MM.1S (cell line): ENCODE measurements at regions not wholly inside any gene's neighbourhood (a gene's known extent, or its start where the extent isn't known, plus 50 kb on each side); places are given as distances from the start of the nearest gene placed in this dataset.

ENCODE experiments used
- DNase-seq: peaks from one replicate; pipeline ENCODE4 v3.0.0-alpha.2; 2015
- H2AFZ ChIP-seq: fragments of 300-600 bp; sonication (generic); 2 replicates; pipeline ENCODE4 v1.6.0; 2016; ENCODE audit warnings: antibody characterized with exemption, low read length
- H3F3A ChIP-seq: fragments of 300-600 bp; sonication (generic); 2 replicates; pipeline ENCODE4 v1.6.1; 2016; ENCODE audit warnings: mild to moderate bottlenecking, antibody characterized with exemption, low read length, moderate library complexity, mixed read lengths; ENCODE audit not compliant: insufficient read depth
- H3K27ac ChIP-seq: fragments of 300-600 bp; sonication (generic); 2 replicates; pipeline ENCODE4 v1.5.1; 2016; ENCODE audit warnings: mild to moderate bottlenecking, low read length
- H3K27me3 ChIP-seq: fragments of 300-600 bp; sonication (generic); replicated peaks from 2 replicates; pipeline ENCODE4 v1.6.0; 2016; ENCODE audit warnings: low read length; ENCODE audit not compliant: insufficient read depth
- H3K36me3 ChIP-seq: fragments of 300-600 bp; sonication (generic); replicated peaks from 2 replicates; pipeline ENCODE4 v1.6.1; 2016; ENCODE audit warnings: mild to moderate bottlenecking, low read length, mixed read lengths; ENCODE audit not compliant: insufficient read depth
- H3K4me1 ChIP-seq: fragments of 300-600 bp; sonication (generic); 2 replicates; pipeline ENCODE4 v1.6.1; 2016; ENCODE audit warnings: low read length, mixed read lengths
- H3K4me2 ChIP-seq: fragments of 300-600 bp; sonication (generic); 2 replicates; pipeline ENCODE4 v1.6.0; 2016; ENCODE audit warnings: low read depth, low read length
- H3K4me3 ChIP-seq: fragments of 300-600 bp; sonication (generic); 2 replicates; pipeline ENCODE4 v1.5.1; 2016; ENCODE audit warnings: low read length, mixed read lengths
- H3K79me2 ChIP-seq: fragments of 300-600 bp; sonication (generic); 2 replicates; pipeline ENCODE4 v1.6.1; 2016; ENCODE audit warnings: mixed run types, low read length, mixed read lengths
- H3K9ac ChIP-seq: fragments of 300-600 bp; sonication (generic); 2 replicates; pipeline ENCODE4 v1.6.1; 2016; ENCODE audit warnings: low read length, mixed read lengths
- H3K9me2 ChIP-seq: fragments of 300-600 bp; sonication (generic); replicated peaks from 2 replicates; pipeline ENCODE4 v1.6.1; 2016; ENCODE audit warnings: mild to moderate bottlenecking, low read length, mixed read lengths; ENCODE audit not compliant: insufficient read depth
- H3K9me3 ChIP-seq: fragments of 300-600 bp; sonication (generic); replicated peaks from 2 replicates; pipeline ENCODE4 v1.6.1; 2016; ENCODE audit warnings: mild to moderate bottlenecking, low read length, mixed read lengths; ENCODE audit not compliant: insufficient read depth
- H4K20me1 ChIP-seq: fragments of 300-600 bp; sonication (generic); 2 replicates; pipeline ENCODE4 v1.6.1; 2016; ENCODE audit warnings: mild to moderate bottlenecking, low read length, moderate library complexity, mixed read lengths; ENCODE audit not compliant: insufficient read depth
- EZH2 ChIP-seq: fragments of 300-600 bp; sonication (generic); optimal IDR thresholded peaks from 2 replicates; pipeline ENCODE3; 2017; ENCODE audit warnings: low read depth, mild to moderate bottlenecking, antibody characterized with exemption, low read length, mixed read lengths
- EZH2phosphoT487 ChIP-seq: fragments of 300-600 bp; sonication (generic); IDR thresholded peaks from 2 replicates; pipeline ENCODE4 v1.6.1; 2018; ENCODE audit warnings: antibody characterized with exemption, low read length
- TF ChIP-seq, protein P1 (sequence below): fragments of 300-600 bp; sonication (generic); IDR thresholded peaks from 2 replicates; pipeline ENCODE4 v1.5.1; 2016; ENCODE audit warnings: antibody characterized with exemption, low read length, mixed read lengths

DNA sequence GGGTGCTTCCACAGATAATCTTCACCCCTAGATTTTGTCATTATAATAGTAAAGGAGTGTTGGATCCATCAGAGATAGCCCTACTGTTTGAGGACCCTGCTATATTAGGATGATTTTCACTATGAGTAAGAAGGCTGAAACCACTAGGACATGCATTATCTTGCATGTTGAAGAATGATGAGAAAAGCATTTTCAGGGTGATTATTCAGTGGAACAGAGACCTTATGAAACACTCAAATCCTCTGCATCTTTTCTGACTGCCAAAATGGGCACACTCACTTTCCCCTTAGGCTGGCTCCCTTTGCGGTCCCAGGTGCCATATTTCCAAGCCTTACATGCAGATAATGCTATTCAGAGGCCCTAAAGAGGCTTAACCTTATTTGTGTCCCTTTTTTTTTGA lies 296.9 kb downstream of the RND3 start:
- H3K4me3 ChIP-seq: no peak overlapping the region
- no peak overlapping the region for H2AFZ ChIP-seq
- no peaks in the 10 kb centered on the region for H3F3A ChIP-seq
- no peaks in the 10 kb centered on the region for H3K9me2 ChIP-seq
- H4K20me1 ChIP-seq: no peaks in the 10 kb centered on the region
- H3K27ac ChIP-seq: no peak overlapping the region
- DNase-seq: no peak
- 0 out of 2 replicates have a peak, but pooled peaks cover 5% of the 10 kb centered on the region for H3K4me1 ChIP-seq
- no peak overlapping the region for H3K9ac ChIP-seq
- no peaks in the 10 kb centered on the region for H3K79me2 ChIP-seq
- H3K4me2 ChIP-seq: no peak overlapping the region
- no peaks in the 10 kb centered on the region for H3K36me3 ChIP-seq
- TF ChIP-seq EZH2phosphoT487 (no peak), EZH2 (no peak)
- TF ChIP-seq, protein P1, sequence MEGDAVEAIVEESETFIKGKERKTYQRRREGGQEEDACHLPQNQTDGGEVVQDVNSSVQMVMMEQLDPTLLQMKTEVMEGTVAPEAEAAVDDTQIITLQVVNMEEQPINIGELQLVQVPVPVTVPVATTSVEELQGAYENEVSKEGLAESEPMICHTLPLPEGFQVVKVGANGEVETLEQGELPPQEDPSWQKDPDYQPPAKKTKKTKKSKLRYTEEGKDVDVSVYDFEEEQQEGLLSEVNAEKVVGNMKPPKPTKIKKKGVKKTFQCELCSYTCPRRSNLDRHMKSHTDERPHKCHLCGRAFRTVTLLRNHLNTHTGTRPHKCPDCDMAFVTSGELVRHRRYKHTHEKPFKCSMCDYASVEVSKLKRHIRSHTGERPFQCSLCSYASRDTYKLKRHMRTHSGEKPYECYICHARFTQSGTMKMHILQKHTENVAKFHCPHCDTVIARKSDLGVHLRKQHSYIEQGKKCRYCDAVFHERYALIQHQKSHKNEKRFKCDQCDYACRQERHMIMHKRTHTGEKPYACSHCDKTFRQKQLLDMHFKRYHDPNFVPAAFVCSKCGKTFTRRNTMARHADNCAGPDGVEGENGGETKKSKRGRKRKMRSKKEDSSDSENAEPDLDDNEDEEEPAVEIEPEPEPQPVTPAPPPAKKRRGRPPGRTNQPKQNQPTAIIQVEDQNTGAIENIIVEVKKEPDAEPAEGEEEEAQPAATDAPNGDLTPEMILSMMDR: no peak
- no peaks in the 10 kb centered on the region for H3K27me3 ChIP-seq
- H3K9me3 ChIP-seq: no peaks in the 10 kb centered on the region

DNA sequence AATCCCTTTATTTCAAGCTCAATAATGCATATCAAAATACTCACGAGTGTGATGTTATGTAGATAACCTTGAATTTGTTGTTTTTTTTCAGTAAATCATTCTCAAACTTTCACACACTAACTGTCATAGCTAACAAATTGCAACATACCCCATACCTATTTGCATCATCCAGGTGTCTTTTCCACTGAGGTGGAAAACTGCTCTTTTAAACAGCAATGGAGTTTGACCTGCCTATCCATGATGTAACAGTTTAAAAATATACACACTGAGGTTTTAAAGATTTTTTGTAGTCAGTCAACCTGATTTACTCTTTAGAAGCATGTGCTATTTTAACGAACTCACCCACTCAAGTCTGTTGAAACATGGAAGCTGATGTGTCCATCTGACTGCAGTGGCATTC lies 298.7 kb downstream of the RND3 start:
- no peaks in the 10 kb centered on the region for H3K9me3 ChIP-seq
- H3K27ac ChIP-seq: no peak overlapping the region
- no peaks in the 10 kb centered on the region for H3K27me3 ChIP-seq
- no peak overlapping the region for H3K9ac ChIP-seq
- no peak overlapping the region for H3K4me3 ChIP-seq
- H3K9me2 ChIP-seq: no peaks in the 10 kb centered on the region
- no peak overlapping the region for H2AFZ ChIP-seq
- no peaks in the 10 kb centered on the region for H4K20me1 ChIP-seq
- no peak for DNase-seq
- 0 out of 2 replicates have a peak, but pooled peaks cover 5% of the 10 kb centered on the region for H3K4me1 ChIP-seq
- H3K4me2 ChIP-seq: no peak overlapping the region
- H3K36me3 ChIP-seq: no peaks in the 10 kb centered on the region
- no peak for TF ChIP-seq EZH2phosphoT487
- no peak for TF ChIP-seq EZH2
- TF ChIP-seq, protein P1: no peak
- no peaks in the 10 kb centered on the region for H3K79me2 ChIP-seq
- no peaks in the 10 kb centered on the region for H3F3A ChIP-seq

- no peak overlapping the region for H3K27ac ChIP-seq
- no peaks in the 10 kb centered on the region for H3K27me3 ChIP-seq
- TF ChIP-seq, protein P1: no peak
- TF ChIP-seq EZH2phosphoT487 (no peak), EZH2 (no peak)
- DNase-seq: no peak
- no peaks in the 10 kb centered on the region for H3K9me2 ChIP-seq
- H3F3A ChIP-seq: no peaks in the 10 kb centered on the region
- H3K9ac ChIP-seq: no peak overlapping the region
- no peaks in the 10 kb centered on the region for H3K79me2 ChIP-seq
- no peaks in the 10 kb centered on the region for H3K9me3 ChIP-seq
- H4K20me1 ChIP-seq: no peaks in the 10 kb centered on the region
- H3K4me2 ChIP-seq: no peak overlapping the region
- H3K4me3 ChIP-seq: no peak overlapping the region
- H3K36me3 ChIP-seq: no peaks in the 10 kb centered on the region
- 0 out of 2 replicates have a peak, but pooled peaks cover 5% of the 10 kb centered on the region for H3K4me1 ChIP-seq
- H2AFZ ChIP-seq: no peak overlapping the region
These were observed 299.3 kb downstream of the RND3 start for GRCh38 chr2:150188177-150188576.
